HFF-Myc (cell line): ENCODE measurements at regions not wholly inside any gene's neighbourhood (a gene's known extent, or its start where the extent isn't known, plus 50 kb on each side); places are given as distances from the start of the nearest gene placed in this dataset.

Source experiments
- DNase-seq: peaks from one replicate; pipeline ENCODE4 v3.0.0-alpha.2; 2011; ENCODE audit warnings: low read depth; ENCODE audit errors: extremely low read depth
- H3K4me3 ChIP-seq: replicated peaks from 2 replicates; pipeline ENCODE4 v1.5.1; 2011; ENCODE audit warnings: low read depth, mild to moderate bottlenecking, control low read depth, low read length
- TF ChIP-seq, protein P1 (sequence below): IDR thresholded peaks from 2 replicates; pipeline ENCODE4 v1.5.1; 2012; ENCODE audit warnings: mild to moderate bottlenecking, low read depth, low read length, control low read depth; ENCODE audit errors: missing control alignments

DNA sequence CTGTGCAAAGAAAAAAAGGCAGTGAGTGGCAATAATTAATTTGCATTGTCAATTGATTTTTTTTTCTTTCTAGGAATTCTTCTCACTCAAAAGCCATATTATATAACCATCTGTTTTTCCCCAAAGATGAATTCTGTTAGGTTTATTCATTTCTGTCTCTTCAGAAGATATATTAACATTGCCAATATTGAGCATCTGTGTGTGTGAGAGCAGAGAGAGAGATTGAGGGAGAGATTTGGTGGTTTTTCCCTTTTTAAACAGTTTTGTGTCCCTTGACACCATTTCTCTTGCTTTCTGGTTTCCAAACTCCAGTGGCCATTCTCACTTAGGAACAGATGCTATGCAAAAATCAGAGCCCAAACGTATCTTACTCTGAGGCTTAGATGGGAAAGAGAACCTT lies 112.5 kb downstream of the LACC1 start:
- no peak for DNase-seq
- H3K4me3 ChIP-seq = no peak overlapping the region
- TF ChIP-seq, protein P1, sequence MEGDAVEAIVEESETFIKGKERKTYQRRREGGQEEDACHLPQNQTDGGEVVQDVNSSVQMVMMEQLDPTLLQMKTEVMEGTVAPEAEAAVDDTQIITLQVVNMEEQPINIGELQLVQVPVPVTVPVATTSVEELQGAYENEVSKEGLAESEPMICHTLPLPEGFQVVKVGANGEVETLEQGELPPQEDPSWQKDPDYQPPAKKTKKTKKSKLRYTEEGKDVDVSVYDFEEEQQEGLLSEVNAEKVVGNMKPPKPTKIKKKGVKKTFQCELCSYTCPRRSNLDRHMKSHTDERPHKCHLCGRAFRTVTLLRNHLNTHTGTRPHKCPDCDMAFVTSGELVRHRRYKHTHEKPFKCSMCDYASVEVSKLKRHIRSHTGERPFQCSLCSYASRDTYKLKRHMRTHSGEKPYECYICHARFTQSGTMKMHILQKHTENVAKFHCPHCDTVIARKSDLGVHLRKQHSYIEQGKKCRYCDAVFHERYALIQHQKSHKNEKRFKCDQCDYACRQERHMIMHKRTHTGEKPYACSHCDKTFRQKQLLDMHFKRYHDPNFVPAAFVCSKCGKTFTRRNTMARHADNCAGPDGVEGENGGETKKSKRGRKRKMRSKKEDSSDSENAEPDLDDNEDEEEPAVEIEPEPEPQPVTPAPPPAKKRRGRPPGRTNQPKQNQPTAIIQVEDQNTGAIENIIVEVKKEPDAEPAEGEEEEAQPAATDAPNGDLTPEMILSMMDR = no peak

DNA sequence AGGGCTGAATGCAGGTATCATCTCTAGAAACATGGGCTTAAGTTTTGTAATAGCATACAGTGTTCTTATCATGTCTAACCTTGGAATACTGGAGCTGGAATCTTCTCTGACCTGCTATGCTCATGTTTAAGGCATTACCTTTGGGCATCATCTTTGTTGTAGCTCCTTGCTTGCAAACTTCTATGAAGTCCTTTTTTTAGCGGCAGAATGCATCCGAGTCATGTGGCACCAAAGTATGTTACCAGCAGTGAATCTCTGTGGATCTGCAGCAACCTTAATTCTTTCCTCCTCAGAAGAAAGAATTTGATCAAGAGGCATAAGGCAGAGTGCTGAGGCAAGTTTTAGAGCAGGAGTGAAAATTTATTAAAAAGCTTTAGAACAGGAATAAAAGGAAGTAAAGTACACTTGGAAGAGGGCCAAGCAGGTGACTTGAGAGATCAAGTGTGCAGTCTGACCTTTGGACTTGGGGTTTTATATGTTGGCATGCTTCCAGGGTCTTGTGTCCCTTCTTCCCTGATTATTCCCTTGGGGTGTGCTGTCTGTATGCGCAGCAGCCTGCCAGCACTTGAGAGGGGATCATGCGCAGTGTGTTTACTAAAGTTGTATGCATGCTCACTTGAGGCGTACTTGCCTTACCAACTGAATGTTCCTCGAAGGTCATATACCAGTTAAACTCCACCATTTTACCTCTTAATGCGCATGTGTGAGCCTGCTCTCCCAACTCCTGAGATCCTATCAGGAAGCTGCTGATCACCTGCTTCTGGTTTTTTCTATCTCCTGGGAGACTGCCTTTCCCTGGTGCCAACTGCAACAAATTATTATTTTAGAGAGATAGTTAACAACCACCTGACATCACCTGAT lies 115.5 kb downstream of the LACC1 start:
- no peak overlapping the region for H3K4me3 ChIP-seq
- TF ChIP-seq, protein P1 = no peak
- DNase-seq = no peak

DNA sequence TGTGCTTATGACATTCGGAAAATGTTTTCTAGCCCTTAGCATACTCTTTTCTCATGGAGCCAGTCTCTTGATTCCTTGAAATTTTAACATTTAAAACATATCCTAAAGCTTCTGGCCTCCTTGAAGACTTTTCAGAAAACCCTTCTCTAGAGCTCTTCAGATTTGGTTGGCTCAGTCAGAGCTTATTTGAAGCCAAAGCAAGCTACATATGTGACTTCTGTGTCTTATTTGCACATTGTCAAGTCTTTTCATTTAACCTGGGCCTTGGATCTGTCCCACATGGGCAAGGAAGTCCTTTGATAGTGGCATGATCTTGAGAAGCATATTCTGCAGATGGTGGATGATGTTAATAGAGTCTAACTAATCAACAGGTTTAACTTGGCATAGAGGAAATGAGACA lies 116.5 kb downstream of the LACC1 start:
- H3K4me3 ChIP-seq = no peak overlapping the region
- TF ChIP-seq, protein P1 = no peak
- DNase-seq = no peak

DNA sequence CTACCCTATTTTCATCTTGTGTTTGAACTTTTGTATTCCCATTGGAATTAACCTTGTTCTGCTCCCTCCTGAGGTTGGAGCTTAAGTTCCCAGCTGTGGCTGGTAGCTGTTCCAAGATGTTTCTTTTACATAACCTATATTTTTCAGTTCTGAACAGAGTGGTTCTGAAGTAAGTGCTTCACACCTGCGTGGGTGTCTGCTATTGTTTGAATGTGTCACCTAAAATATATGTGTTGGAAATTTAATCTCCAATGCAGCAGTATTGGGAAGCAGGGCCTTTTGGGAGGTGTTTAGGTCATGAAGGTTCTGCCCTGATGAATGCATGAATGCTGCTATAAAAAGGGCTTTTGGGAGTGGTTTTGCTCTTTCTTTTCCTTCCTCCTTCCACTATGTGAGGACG lies 123.8 kb downstream of the LACC1 start:
- no peak for DNase-seq
- no peak overlapping the region for H3K4me3 ChIP-seq
- TF ChIP-seq, protein P1 = no peak

DNA sequence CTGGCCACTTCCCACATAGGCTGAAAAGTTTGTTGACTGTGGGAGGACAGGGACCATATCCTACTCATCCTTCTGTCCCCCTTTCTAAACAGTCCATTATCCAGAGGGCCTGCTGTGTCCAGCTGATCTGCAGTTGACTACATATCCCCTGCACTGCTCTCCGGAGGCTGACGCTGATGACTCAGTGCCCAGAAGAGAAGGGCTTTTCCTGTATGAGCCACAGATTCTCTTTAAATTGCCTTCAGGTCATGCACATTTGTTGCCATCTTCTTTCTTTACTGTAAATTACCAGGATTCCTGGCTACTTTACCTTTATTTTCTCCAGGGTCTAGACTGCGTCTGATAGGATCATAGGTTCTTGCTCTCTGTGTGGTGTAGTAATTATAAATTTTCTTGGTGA lies 125.2 kb downstream of the LACC1 start:
- TF ChIP-seq, protein P1 = no peak
- DNase-seq = peak; percentile 33
- no peak overlapping the region for H3K4me3 ChIP-seq

DNA sequence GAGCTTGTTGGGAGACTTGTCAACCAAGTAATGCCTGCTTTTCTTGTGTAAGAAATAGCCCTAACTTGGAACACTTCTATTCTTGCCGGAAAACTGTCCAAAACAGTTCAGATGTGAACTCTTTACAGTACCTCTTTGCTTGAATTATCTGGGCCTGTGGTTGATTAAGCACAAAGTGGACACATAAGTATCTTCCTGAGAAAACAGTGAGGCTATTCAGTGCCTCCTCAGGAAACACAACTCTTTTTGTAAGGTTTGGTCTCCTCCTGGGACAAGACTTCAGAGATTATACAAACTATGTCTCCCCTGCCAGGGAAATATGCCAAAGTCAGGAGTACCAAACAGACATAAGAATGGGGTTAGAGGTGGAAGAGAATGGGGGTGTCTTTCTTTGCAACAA lies 127.7 kb downstream of the LACC1 start:
- H3K4me3 ChIP-seq = no peak overlapping the region
- no peak for DNase-seq
- TF ChIP-seq, protein P1 = no peak
